HG02970 (cell line): ENCODE measurements at regions not wholly inside any gene's neighbourhood (a gene's known extent, or its start where the extent isn't known, plus 50 kb on each side); places are given as distances from the start of the nearest gene placed in this dataset.
A peak's percentile ranks its signal among the peaks of the same experiment; 100 is the strongest.

ENCODE experiments used
- ATAC-seq: cut with Tn5 transposase; IDR thresholded peaks from one replicate; pipeline ENCODE4 v1.9.1; 2021; ENCODE audit warnings: mild to moderate bottlenecking, moderate library complexity, moderate number of reproducible peaks; ENCODE audit not compliant: unreplicated experiment, low FRiP score

DNA sequence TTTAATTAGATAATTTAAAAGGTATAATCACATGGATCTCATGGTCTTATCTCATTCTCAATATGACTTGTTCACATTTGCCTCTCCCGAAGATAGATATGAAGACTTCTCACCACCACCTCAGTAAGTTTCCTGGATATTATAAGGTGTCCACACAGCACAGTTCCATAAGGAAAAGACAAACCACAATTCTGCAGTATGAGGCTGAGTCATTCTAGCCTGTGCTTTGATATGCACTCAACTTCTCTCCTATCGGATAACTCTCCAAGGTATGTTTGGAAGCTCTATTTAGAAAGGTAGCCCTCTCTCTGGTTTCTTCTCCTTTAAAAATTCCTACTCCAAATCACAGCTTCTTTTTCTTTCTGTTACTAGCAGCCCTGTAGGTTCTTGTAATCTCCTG lies 612.8 kb downstream of the ZPLD1 start:
- no peak for ATAC-seq

DNA sequence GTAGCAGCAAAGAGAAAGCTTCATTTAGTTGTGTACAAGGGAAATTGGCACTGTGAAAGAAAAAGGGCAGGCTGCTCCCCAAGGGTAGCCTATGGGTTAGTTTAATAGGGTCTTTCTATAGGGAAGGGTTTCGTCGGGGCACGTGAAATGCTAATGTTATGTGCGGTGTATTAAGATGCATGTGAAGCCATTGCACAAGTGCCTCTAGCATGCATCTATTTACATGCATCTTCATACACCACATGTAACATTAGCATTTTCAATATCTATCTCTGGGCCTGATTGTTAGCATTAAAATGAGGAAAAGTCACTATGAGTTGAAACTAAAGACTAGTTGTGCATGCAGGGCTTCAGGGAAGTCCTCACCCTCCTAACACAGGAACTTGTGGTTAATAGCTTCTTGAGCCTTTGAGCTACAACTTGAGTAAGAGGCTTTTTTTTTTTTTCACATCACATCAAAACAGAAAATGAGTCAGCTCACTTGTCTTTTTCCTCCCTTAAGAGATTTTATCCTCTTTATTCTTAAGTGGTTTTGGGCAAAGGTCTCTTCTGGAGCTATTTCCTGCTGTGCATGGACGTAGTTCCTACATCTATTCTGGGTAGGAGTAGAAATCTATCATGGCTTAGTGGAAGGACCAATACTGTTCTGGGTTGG lies 613.4 kb downstream of the ZPLD1 start:
- no peak for ATAC-seq

DNA sequence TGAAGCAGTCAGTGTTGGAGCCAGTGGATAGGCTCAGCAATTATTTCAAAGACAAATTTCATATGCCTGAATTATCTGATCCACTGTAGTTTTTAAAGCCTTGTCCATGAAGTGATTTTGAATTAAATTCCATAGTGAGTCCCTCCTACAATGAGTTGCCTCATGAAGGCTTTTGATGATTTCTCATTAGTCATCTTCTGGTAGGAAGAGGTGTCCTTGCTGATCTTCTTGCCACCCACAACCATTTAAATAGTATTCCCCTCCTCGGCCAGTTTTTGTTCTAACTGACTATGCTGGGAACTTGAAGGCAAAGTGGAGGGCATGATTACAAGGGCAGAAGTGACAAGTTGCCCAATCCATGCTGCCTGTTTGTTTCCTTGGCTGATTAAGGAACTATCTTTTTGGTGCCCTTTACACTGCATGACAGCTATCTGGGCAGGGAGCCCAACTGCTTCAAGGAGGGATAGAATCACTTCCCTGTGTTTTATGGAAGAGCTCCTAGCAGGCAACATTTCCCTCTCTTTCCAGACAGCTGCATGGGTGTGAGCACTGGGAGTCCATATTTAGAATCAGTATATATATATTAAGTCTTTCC lies 617.5 kb downstream of the ZPLD1 start:
- no peak for ATAC-seq

DNA sequence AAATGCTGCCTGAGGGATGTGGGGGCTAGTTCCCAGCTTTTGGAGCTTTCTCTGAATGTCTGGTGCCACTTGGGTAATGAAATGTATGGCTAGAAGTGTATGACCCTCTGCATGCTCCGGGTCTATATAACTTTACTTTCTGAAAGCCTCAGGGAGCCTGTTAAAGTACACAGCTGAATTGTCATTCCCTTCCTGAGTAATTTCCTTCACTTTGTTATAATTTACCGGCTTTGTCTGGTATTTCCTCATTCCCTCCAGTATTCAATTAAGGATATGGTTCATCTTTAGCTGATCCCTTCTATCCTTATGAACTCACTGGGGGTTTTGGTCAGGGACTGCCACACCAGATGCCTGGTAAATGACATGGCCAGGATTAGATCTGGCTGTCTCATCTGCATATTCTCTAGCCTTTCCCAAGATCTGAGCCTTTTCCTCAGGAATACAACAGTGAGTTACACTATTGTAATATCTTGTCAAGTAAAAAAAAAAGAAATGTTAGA lies 620.3 kb downstream of the ZPLD1 start:
- no peak for ATAC-seq

DNA sequence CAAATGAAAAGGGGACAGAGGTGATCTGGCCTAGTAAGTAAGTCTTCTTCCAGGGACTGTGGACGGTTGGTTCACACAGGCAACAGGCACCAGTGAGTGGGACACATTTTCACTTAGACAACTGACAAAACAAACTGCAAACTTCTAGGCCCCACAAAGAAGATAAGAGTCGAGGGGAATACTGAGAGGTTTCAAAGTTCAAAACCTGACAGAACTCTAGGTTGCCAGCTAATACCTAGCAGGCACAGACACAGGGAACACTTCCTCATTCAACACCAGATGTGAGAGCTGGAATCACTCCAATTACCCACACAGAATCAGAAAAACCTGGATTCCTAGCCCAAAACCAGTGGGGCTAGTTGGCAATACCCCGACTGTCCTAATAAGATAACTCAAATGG lies 621.7 kb downstream of the ZPLD1 start:
- ATAC-seq, result no peak

DNA sequence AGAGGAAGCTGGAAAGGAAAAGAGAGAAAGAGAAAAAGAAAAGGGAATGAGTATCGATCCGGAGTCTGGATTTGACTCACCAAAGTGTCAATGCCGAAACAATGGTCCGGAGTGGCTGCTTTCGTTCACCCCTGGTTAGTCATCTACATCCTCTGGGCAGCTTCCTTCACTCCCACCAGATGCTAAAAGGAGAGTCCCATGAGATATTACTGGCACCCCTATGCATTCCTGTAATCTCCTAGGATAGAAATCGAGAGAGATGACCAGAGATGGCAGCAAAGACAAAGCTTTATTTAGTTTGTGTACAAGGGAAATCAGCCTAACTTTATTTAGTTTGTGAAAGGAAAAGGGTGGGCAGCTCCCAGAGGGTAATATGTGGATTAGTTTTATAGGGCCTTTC lies 622.2 kb downstream of the ZPLD1 start:
- no peak for ATAC-seq

DNA sequence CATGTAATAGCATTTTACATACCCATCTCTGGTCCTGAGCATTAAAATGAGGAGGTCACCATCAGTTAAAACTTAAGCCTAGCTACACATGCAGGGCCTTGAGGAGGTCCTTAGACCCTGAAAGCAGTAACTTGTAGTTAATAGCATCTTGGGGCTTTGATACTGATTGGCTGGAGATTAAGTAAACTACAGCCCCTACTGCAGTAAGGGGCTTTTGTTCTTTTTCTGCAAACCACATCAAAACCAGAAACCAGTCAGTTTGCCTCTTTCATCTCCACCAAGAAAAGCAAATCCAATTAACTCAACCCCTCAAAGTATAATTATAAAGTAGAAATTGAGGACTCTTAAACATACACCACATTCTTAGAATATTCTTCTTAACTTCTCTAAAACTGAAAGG lies 622.7 kb downstream of the ZPLD1 start:
- ATAC-seq, result no peak

DNA sequence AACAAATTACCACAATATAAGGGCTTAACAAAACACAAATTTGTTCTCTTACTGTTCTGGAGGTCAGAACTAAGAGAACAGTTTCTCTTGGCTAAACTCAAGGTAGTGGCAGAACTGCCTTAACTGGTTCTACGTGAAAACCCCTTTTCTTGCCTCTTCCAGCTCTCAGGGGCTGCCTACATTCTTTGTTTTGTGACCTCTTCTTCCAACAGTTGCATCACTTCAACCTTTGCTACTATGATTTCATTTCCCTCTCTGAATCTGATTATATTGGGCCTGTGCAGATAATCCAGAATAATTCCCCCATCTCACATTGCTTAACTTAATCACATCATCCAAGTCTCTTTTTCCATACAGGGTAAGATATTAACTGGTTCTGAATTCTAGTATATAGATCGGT lies 624.6 kb downstream of the ZPLD1 start:
- no peak for ATAC-seq

DNA sequence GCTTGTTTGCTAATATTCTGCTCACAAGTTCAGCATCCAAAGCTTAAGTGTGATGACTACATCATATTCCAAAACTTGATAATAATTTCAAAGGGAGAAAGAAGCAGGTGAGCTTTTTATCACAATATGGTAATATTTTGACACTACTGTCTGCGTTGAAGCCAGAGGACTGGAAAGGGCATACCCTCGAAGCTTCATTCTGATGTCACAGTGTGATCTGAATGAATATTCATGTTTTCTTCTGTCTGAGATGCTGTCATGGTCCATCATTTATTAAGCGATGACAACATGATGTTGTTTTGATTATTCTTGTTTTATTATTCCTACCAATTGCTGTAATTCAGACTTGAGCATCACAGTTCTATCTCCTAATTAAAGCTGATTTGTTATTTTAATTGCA lies 625.4 kb downstream of the ZPLD1 start:
- ATAC-seq, result no peak

DNA sequence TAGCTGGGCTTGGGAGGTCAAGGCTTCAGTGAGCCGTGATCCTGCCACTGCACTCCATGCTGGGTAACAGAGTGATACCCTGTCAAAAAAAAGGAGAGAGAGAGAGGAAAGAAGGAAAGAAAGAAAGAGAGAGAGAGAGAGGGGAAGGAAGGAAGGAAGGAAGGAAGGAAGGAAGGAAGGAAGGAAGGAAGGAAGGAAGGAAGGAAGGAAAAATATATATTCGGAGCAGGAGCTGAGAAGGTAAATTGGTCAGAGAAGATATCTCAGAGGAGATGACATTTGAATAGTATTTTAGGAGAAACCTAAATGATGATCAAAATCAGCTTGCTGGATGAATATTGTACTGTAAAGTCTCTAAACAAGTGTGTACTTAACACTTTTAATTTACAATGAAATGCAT lies 633.1 kb downstream of the ZPLD1 start:
- no peak for ATAC-seq

DNA sequence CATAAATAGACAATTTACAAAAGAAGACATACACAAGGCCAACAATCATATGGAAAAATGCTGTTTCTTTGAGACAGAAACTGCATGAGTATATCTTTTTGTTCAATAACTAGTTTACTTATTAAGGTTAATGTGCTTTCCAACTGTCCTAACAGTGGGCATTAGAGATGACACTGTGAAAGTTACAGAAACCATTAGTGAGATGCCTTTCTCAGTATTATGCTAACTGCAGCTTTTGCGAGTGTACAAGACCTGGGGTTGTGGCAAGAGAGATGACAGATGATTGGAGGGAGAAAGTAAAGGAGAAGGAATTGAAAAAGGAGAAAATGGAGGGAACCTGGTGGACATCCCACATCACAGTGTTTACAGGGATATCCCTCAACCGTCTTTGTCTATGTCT lies 640.5 kb downstream of the ZPLD1 start:
- ATAC-seq, result no peak

DNA sequence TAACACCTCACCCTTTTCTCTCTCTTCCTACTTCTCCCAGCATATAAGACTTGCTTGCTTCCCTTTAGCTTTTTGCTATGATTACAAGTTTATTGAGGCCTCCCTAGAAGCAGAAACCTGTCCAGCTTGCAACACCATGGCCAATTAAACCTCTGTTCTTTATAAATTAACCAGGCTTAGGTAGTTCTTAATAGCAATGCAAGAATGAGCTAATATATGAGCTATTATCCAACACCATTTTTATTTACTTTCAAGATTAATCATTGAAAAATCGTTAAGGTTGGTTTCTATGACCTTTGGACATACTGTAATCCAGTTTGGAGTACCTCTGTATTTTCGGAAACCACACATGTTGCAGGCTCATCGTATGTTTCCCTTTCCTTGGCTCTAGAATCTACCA lies 643.1 kb downstream of the ZPLD1 start:
- no peak for ATAC-seq

DNA sequence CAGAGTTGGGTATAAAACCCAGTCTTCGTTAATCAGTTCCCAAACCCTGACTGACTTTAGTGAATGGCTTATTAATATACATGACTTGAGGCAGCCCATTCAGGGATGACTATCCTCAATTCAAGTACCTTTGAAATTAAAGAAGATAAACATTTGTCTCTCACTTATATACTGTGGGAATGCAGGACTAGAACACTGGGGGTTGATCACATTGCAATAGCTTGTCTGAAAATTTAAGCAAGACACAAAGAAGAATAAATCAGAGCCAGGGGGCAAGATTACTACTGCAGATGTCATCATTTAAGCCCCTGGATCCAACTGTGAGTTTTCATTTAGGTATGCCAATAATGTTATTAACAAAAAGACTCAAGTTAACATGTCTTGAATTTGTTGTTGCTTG lies 647.7 kb downstream of the ZPLD1 start:
- no peak for ATAC-seq

DNA sequence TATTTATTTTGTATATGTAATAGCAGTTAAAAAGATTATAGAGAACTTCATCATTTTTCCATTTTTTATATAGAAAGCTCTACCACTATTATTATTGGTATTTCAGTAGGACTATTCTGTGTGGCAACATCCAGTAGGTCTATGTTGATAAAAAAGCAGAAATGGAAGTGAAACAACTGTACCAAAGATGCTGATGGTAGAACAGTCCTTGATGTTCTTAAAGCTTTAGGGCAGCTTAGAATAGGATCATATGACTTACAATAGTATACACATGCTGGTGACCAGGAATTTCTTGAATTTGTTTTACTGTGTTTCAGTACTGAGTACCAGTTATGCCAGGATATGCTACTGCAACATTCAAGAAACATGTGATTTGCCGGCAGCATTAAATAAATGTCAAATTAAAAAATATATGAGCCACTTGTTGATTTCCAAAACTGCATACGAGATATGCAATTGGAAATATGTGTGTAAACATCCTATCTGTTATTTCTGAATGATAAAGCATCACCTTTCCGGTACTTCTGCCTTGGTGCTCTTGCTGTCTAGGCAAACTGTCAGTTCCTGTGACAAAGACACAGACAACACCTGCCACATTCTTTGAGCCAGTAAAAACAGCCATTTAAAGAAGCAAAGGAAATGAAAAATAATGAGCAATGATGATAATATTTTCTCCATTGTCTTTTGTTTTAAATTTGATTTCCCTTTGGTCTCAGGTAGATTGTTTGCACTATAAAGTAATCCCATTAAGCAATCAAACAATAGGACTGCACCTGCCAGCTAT lies 649.2 kb downstream of the ZPLD1 start:
- ATAC-seq, result no peak

DNA sequence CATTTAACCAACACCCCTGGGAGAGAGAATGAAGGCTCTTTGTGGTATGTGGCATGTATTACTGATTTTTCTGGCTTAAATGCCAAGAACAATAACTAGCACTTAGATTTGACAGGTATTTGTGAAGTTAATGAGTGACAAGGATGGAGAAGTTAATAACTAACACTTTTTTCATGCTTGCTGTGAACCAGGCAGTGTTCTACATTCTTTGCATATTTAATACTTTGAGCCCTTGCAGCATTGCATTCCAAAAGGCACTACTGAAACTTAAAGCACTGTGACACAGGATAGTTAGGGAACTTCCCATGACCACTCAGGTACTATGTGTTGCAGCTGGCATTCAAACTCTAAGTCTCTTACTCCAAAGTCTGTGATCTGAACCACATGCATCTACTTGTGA lies 650.6 kb downstream of the ZPLD1 start:
- ATAC-seq, result peak; percentile 68

DNA sequence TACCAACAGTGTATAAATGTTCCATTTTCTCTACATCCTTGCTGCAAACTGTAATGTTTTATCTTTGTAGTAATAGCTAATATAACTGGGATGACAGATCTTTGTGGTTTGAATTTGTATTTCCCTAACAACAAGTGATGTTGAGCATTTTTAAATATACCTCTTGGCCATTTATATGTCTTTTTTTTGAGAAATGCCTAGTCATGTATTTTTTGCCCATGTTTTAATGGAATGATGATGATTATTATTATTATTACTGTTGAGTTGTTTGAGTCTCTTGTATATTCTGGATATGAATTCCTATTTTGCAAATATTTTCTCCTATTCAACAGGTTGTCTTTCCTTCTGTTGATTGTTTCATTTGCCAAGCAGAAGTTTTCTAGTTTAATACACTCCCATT lies 654.9 kb downstream of the ZPLD1 start:
- no peak for ATAC-seq

DNA sequence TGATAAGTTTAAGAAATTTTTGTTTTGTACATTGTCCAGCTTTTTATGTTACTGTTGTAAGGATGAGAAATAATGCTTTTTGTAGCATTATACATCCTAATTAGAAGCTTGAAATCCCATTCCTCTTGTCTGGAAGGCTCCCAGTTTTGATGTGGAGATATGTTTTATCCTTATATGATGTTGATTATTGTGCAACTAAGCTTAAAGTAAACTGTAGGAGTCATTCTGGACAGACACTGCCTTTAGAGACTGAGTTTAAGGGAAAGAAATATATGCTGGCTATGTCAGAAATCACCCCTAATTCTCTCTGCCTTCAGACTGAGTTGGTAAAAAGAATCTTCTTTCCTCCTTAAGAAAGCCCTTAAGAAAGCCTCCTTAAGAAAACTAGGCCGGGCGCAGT lies 670.4 kb downstream of the ZPLD1 start:
- no peak for ATAC-seq

DNA sequence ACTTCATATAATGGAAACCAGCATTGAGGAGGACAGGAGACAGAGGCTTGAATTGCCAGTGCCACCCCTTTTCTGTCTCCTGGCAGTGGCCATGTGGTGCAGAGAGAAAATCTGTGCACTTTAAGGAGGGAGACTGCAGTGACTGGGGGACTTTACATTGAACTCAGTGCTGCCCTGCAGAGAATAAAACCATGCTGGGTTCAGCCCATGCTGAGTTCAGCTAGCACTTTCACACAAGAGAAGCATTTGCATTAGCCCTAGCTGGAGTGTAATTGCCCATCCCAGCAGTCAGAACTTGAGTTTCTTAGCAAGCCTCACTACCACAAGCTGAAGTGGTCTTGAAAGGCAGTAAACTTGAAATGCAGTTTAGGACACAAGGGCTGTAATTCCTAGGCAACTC lies 677.5 kb downstream of the ZPLD1 start:
- ATAC-seq, result no peak

DNA sequence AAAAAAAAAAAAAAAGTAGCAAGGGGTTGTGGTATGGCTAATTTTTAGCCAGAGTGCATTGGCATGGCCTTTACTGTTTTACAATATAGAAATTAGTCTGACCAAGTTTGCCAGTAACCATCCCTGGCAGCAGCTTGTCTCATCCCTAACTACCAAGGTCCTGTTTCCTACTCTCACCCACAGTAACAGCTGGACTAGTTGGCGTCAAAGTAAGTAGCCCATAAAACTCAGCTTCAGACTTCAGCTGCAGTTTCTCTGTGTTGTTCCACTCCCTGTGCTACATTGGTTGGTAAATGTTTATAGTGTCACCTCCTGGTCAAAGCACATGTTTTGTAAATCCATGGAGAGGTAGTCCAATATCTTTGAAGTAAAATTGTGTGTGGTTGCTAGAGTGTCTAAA lies 691.3 kb downstream of the ZPLD1 start:
- ATAC-seq, result no peak

DNA sequence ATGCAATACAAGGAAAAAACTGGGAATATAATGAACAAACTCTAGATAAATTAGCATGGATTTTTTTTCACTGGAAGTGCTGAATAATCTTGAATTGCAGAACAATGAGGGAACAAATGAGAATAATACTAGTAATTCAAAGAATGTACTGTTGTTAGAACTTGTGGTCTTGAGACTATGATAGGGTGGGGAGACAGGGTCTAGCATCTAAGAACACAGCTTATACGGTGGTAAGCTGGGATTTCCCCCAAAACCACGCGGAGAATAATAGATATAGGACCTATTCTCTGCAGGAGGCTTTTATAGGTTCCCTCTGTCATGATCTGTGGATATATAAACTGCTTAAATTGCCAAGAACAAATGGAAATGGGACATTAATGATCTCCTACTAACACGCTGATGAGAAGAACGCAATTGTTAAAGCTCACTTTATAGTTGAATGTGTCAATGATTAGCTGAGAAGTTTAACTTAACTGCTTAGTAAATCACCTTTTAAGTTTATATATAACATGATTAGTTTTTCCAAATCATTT lies 692.3 kb downstream of the ZPLD1 start:
- ATAC-seq, result peak; percentile 42

DNA sequence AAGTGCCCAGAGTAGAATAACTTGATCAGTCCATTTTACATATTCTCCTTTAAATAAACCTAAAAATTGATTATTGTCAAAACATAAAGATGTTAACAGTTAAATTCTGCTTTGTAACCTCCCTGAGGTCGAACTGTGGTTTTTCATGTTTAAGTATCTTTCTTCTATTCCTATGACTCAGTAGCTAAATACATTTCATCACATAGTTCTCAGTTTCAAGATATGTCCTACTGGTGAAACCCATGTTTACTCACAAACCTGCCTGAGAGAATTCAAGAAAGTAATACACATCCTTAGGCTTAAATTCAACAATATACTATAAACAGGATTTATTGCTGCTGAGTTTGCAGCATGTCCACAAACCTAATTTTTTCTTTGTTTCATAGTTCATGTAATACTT lies 692.9 kb downstream of the ZPLD1 start:
- peak; percentile 89 for ATAC-seq
